SU-DHL-6 (cell line): ENCODE measurements at regions not wholly inside any gene's neighbourhood (a gene's known extent, or its start where the extent isn't known, plus 50 kb on each side); places are given as distances from the start of the nearest gene placed in this dataset.

ENCODE experiments used
- H2AFZ ChIP-seq: fragments of 200-600 bp; sonication (generic); 2 replicates; pipeline ENCODE4 v1.6.1; 2014; ENCODE audit warnings: low read depth, mild to moderate bottlenecking, moderate library complexity, mixed read lengths, antibody characterized with exemption, low read length; ENCODE audit not compliant: severe bottlenecking
- H3F3A ChIP-seq: fragments of 200-600 bp; shearing (Covaris generic); 2 replicates; pipeline ENCODE4 v1.6.0; 2016; ENCODE audit warnings: antibody characterized with exemption, mild to moderate bottlenecking; ENCODE audit not compliant: insufficient read depth
- H3K27ac ChIP-seq: fragments of 200-600 bp; sonication (generic); 2 replicates; pipeline ENCODE4 v1.5.1; 2016; ENCODE audit warnings: low read depth, mild to moderate bottlenecking, low read length, moderate library complexity, mixed read lengths
- H3K27me3 ChIP-seq: fragments of 200-600 bp; sonication (generic), shearing (Covaris generic); 2 replicates; pipeline ENCODE4 v1.6.0; 2014; ENCODE audit warnings: mild to moderate bottlenecking, low read length
- H3K36me3 ChIP-seq: fragments of 200-600 bp; sonication (generic); 2 replicates; pipeline ENCODE4 v1.6.1; 2014; ENCODE audit warnings: mild to moderate bottlenecking, low read length, mixed read lengths
- H3K4me2 ChIP-seq: fragments of 300-600, 200-600 bp; shearing (Covaris generic), sonication (generic); 2 replicates; pipeline ENCODE4 v1.6.0; 2014; ENCODE audit warnings: low read length, low read depth, mild to moderate bottlenecking; ENCODE audit not compliant: poor library complexity, severe bottlenecking
- H3K4me3 ChIP-seq: fragments of 200-600 bp; sonication (generic); 2 replicates; pipeline ENCODE4 v1.5.1; 2014; ENCODE audit warnings: antibody characterized with exemption, low read length, mild to moderate bottlenecking, mixed read lengths; ENCODE audit not compliant: insufficient read depth, poor library complexity, severe bottlenecking
- H3K79me2 ChIP-seq: fragments of 200-600 bp; sonication (generic); 2 replicates; pipeline ENCODE4 v1.6.1; 2014; ENCODE audit warnings: mild to moderate bottlenecking, low read length, moderate library complexity; ENCODE audit not compliant: insufficient read depth
- H3K9ac ChIP-seq: fragments of 200-600 bp; sonication (generic); 2 replicates; pipeline ENCODE4 v1.7.0; 2014; ENCODE audit warnings: mild to moderate bottlenecking, low read length
- H3K9me2 ChIP-seq: fragments of 200-600 bp; sonication (generic); replicated peaks from 2 replicates; pipeline ENCODE4 v1.6.1; 2014; ENCODE audit warnings: low read length; ENCODE audit not compliant: insufficient read depth
- H3K9me3 ChIP-seq: fragments of 200-600 bp; sonication (generic); 2 replicates; pipeline ENCODE4 v1.6.1; 2014; ENCODE audit warnings: low read length, mixed read lengths; ENCODE audit not compliant: insufficient read depth
- H4K20me1 ChIP-seq: fragments of 200-600 bp; sonication (generic); 2 replicates; pipeline ENCODE4 v1.6.1; 2014; ENCODE audit warnings: low read depth, mild to moderate bottlenecking, antibody characterized with exemption, low read length, moderate library complexity, mixed read lengths
- EZH2phosphoT487 ChIP-seq: fragments of 200-600 bp; sonication (generic), shearing (Covaris generic); conservative IDR thresholded peaks from 2 replicates; pipeline ENCODE4 v1.6.1; 2018; ENCODE audit warnings: mild to moderate bottlenecking, antibody characterized with exemption, low read length, moderate library complexity, mixed read lengths
- TF ChIP-seq, protein P1 (sequence below): fragments of 200-600 bp; sonication (generic); IDR thresholded peaks from one replicate; pipeline ENCODE4 v1.5.1; 2017; ENCODE audit warnings: antibody characterized with exemption, mild to moderate bottlenecking, low read length, moderate library complexity; ENCODE audit not compliant: insufficient read depth, poor library complexity, severe bottlenecking

DNA sequence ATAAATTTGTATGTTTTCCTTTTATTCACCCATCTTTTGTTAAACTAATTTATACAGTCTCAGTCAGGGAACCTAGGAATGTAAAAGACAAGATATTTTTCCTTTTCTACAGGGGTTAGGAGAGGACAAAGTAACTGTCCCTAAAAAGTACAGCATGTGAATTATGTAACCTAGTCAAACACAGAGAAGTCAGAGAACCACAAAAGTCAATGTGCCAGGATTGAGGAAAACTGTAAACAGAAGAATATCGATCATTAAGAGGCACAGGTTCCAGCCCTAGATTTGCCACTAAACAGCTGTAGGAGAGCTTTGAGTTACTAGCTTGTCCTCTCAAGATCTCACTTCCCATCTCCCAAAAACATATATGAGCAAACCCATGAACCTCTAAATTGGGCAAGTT is 550.9 kb upstream of the FAT3 start:
- H3K4me3 ChIP-seq, result no peak overlapping the region
- no peaks in the 10 kb centered on the region for H3K36me3 ChIP-seq
- H3K79me2 ChIP-seq, result no peaks in the 10 kb centered on the region
- no peak overlapping the region for H2AFZ ChIP-seq
- H4K20me1 ChIP-seq, result no peaks in the 10 kb centered on the region
- no peaks in the 10 kb centered on the region for H3K9me3 ChIP-seq
- no peaks in the 10 kb centered on the region for H3K27me3 ChIP-seq
- no peaks in the 10 kb centered on the region for H3K9me2 ChIP-seq
- H3K9ac ChIP-seq, result no peak overlapping the region
- H3K27ac ChIP-seq, result no peak overlapping the region
- no peak for TF ChIP-seq EZH2phosphoT487
- TF ChIP-seq, protein P1, sequence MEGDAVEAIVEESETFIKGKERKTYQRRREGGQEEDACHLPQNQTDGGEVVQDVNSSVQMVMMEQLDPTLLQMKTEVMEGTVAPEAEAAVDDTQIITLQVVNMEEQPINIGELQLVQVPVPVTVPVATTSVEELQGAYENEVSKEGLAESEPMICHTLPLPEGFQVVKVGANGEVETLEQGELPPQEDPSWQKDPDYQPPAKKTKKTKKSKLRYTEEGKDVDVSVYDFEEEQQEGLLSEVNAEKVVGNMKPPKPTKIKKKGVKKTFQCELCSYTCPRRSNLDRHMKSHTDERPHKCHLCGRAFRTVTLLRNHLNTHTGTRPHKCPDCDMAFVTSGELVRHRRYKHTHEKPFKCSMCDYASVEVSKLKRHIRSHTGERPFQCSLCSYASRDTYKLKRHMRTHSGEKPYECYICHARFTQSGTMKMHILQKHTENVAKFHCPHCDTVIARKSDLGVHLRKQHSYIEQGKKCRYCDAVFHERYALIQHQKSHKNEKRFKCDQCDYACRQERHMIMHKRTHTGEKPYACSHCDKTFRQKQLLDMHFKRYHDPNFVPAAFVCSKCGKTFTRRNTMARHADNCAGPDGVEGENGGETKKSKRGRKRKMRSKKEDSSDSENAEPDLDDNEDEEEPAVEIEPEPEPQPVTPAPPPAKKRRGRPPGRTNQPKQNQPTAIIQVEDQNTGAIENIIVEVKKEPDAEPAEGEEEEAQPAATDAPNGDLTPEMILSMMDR, result no peak
- H3K4me2 ChIP-seq, result no peak overlapping the region
- no peaks in the 10 kb centered on the region for H3F3A ChIP-seq

DNA sequence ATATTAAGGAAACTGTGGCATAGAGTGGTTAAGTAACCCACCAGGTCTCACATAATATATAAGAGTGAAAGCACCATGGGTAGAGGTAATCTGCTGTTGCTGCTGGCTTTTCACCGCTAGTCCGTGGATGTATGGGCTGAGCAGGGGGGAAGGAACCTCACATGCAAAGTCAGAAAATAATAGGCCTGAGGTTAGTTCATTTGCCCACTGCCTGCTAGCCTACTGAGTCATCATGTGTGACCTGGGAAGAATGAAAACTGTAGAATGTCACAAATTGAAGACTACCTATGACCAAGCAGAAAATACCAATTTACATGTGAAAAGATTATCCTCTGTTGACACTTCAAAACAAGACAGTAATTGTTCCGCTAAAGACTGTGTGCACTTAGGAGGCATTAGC is 560.1 kb upstream of the FAT3 start:
- Histone ChIP-seq H4K20me1 (no peaks in the 10 kb centered on the region), H2AFZ (no peak overlapping the region), H3K36me3 (no peaks in the 10 kb centered on the region), H3K27ac (no peak overlapping the region), H3K9ac (no peak overlapping the region), H3K9me2 (no peaks in the 10 kb centered on the region), H3K4me2 (no peak overlapping the region), H3K9me3 (no peaks in the 10 kb centered on the region), H3K79me2 (no peaks in the 10 kb centered on the region), H3K4me3 (no peak overlapping the region), H3F3A (no peaks in the 10 kb centered on the region), H3K27me3 (no peaks in the 10 kb centered on the region)
- TF ChIP-seq, protein P1, result no peak
- TF ChIP-seq EZH2phosphoT487, result no peak

GRCh38 chr11:91660036-91660435 is 564.6 kb upstream of the FAT3 start:
- H4K20me1 ChIP-seq, result no peaks in the 10 kb centered on the region
- no peak overlapping the region for H3K4me2 ChIP-seq
- no peaks in the 10 kb centered on the region for H3K36me3 ChIP-seq
- H3K79me2 ChIP-seq, result no peaks in the 10 kb centered on the region
- no peaks in the 10 kb centered on the region for H3K9me2 ChIP-seq
- no peak overlapping the region for H3K27ac ChIP-seq
- H3F3A ChIP-seq, result no peaks in the 10 kb centered on the region
- no peak overlapping the region for H3K4me3 ChIP-seq
- H2AFZ ChIP-seq, result no peak overlapping the region
- no peaks in the 10 kb centered on the region for H3K9me3 ChIP-seq
- no peak overlapping the region for H3K9ac ChIP-seq
- H3K27me3 ChIP-seq, result no peaks in the 10 kb centered on the region
- TF ChIP-seq EZH2phosphoT487, result no peak
- TF ChIP-seq, protein P1, result no peak
